Hematopoietic multipotent progenitor cell (in vitro differentiated cells): ENCODE measurements at regions not wholly inside any gene's neighbourhood (a gene's known extent, or its start where the extent isn't known, plus 50 kb on each side); places are given as distances from the start of the nearest gene placed in this dataset.

ENCODE experiments used
- DNase-seq, 3 donors: peaks; one replicate each; pipeline ENCODE4 v3.0.0-alpha.2; 2011 to 2015; ENCODE audit warnings: low read depth in 2 of 3, low spot score in 2 of 3

GRCh38 chr1:101653482-101653946 is 343.2 kb downstream of the OLFM3 start:
- peak in 1 of 3 donors; percentile 0 for DNase-seq

DNA sequence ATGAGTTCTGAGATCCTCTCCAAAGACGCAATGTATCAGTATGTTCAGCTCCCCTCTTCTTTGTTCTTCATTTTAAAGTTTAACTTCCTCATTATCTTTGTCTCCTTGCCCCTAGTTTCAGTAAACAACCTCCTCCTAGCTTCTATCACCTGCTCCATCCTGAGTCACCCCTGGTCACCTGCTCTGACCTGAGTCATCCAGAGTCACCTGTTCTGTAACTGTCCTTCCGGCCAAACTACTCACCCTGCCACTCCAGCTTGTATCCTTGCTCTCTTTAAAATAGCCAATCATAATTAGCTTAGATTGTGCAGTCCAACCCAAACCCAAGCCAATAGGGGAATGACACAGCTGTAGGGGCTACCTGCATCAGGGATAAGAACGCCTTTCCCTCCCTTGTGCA is 332.0 kb downstream of the OLFM3 start:
- DNase-seq = no peak

GRCh38 chr1:101667761-101668160 is 329.0 kb downstream of the OLFM3 start:
- DNase-seq = no peak

GRCh38 chr1:101683136-101683535 is 313.6 kb downstream of the OLFM3 start:
- DNase-seq = no peak

DNA sequence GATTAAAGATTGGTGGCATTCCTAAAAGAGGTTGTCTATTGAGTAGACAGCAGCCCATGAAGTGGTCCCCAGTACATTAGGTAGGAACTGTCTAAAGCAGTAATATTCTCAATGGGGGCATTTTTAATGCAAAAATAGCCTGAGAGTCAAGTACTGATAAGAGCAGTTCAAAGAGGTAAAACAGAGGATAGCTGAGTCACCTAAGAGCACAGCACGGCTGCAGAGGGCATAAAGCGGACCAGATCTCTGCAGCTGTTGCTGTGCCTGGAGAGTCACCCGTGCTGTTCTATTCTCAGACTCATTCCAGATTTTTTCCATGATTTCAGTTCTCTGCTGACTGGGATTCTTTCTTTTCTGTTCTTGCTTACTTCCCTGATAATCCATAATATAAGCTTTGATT is 313.2 kb downstream of the OLFM3 start:
- no peak for DNase-seq

GRCh38 chr1:101697072-101697471 is 299.7 kb downstream of the OLFM3 start:
- DNase-seq = peak in 1 of 3 donors; percentile 5

DNA sequence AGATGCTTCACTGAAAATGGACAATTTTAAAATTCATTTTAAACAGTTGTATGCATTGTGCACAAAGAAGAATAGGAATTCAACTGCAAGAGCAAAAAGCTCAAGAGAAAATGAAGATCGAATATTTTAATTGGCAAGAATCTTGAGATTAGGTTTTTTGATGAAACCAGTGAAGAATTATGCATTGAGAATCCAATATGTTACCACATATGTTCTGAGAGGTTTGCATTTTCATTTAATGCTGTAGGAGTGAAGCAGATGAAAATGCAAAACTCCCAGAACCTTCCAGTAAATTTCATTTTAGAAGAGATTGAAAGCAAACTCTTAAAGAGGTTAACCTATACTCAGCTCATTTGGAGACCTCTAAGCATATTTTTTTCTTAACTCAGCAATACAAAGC is 298.0 kb downstream of the OLFM3 start:
- DNase-seq = no peak

GRCh38 chr1:101704895-101705294 is 291.8 kb downstream of the OLFM3 start:
- no peak for DNase-seq

- DNase-seq = no peak
These were observed 290.4 kb downstream of the OLFM3 start for GRCh38 chr1:101706366-101706765.

DNA sequence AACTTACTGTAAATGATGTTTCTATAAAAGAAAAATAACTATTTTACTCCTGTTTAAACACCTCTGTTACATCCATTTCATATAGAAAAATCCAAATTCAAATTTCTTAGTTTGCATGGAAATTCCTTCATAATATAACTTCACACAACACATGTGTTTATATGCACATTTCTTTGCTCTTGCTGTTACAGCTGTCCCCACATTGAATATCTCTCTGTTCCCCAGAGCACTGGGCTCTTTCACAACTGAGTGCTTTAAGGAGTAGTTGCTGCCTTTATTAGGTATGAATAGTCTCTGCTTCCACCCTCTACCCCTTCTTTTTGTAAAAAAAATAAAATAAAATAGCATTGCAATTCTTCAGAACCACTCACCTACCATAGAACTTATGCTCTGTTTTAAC is 287.0 kb downstream of the OLFM3 start:
- DNase-seq = no peak

GRCh38 chr1:101713760-101714159 is 283.0 kb downstream of the OLFM3 start:
- DNase-seq = no peak

- no peak for DNase-seq
These were observed 273.3 kb downstream of the OLFM3 start for GRCh38 chr1:101723415-101723814.

- no peak for DNase-seq
These were observed 268.7 kb downstream of the OLFM3 start for GRCh38 chr1:101728029-101728428.

GRCh38 chr1:101730559-101730958 is 266.2 kb downstream of the OLFM3 start:
- DNase-seq = no peak

- DNase-seq = no peak
These were observed 264.5 kb downstream of the OLFM3 start for GRCh38 chr1:101732261-101732660.

GRCh38 chr1:101733340-101733739 is 263.4 kb downstream of the OLFM3 start:
- DNase-seq = no peak

- no peak for DNase-seq
These were observed 258.3 kb downstream of the OLFM3 start for GRCh38 chr1:101738475-101738874.

DNA sequence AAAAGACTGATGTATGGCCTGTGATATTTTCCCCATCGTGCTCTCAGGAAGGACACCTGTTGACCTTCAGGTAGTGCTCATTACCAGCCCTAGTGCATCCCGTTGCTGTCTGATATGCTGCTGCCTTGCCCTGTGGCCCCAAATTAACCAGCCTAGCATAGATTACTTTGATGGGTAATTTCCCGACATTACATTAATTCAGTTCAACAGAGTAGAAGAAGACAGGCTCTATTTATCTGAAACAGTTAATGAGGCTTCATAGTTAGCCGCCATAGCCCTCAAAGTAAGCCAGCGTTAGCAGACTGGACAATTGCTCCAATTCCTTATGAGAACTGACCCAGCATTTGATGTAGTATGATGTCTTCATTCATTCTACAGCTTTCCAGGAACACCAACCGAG is 257.6 kb downstream of the OLFM3 start:
- no peak for DNase-seq

GRCh38 chr1:101739826-101740330 is 256.8 kb downstream of the OLFM3 start:
- DNase-seq = no peak

DNA sequence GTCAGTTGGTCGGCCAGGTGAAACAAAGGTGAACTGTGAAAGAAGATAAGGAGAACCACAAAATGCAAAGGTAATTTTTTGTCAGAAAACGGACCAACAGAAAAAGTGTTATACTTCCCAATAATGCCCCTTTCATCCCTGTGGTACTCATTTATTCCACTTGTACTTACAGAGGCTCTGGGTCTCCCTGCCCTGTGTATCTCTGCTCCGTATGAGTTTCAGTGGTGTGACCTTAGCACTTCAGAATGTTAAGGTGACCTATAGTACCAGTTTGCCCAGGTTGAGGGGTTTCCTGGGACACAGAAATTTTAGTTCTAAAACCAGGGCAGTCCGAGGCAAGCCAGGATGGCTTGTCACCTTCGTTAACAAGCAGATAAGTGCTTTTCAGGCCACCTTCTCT is 254.8 kb downstream of the OLFM3 start:
- no peak for DNase-seq

GRCh38 chr1:101742509-101742908 is 254.2 kb downstream of the OLFM3 start:
- no peak for DNase-seq

GRCh38 chr1:101745551-101746270 is 251.0 kb downstream of the OLFM3 start:
- no peak for DNase-seq

- peak in 1 of 3 donors; percentile 3 for DNase-seq
These were observed 248.6 kb downstream of the OLFM3 start for GRCh38 chr1:101748077-101748476.
